Neutrophil (primary cell): ENCODE measurements at regions not wholly inside any gene's neighbourhood (a gene's known extent, or its start where the extent isn't known, plus 50 kb on each side); places are given as distances from the start of the nearest gene placed in this dataset.
"Not testable (repeated sequence)": the region's sequence is repeated elsewhere in the genome, so short reads cannot be mapped to it uniquely, and the experiment has no call there.

Source experiments
- H3K27ac ChIP-seq: fragments of 200-600 bp; sonication (generic); 2 replicates; pipeline ENCODE4 v1.5.1; 2016; ENCODE audit warnings: mild to moderate bottlenecking, moderate library complexity
- H3K27me3 ChIP-seq: fragments of 200-600 bp; sonication (generic); 2 replicates; pipeline ENCODE4 v1.6.0; 2016; ENCODE audit warnings: mild to moderate bottlenecking
- H3K36me3 ChIP-seq: fragments of 200-600 bp; sonication (generic); 2 replicates; pipeline ENCODE4 v1.5.1; 2017
- H3K4me1 ChIP-seq, 2 experiments: fragments of 200-600 bp in 1 of 2; sonication (generic) in 1 of 2; 1 replicate in 1 of 2; 2 replicates in 1 of 2; pipeline versions ENCODE4 v1.5.1 to v1.6.1; 2013 to 2016; ENCODE audit warnings: low read depth in 1 of 2, low read length in 1 of 2, mild to moderate bottlenecking in 1 of 2, moderate library complexity in 1 of 2; ENCODE audit not compliant: control insufficient read depth in 1 of 2, insufficient read depth in 1 of 2
- H3K4me3 ChIP-seq, 2 experiments: fragments of 200-600 bp in 1 of 2; sonication (generic) in 1 of 2; 1 replicate in 1 of 2; 2 replicates in 1 of 2; pipeline ENCODE4 v1.5.1; 2013 to 2016; ENCODE audit warnings: low read depth in 1 of 2, low read length in 1 of 2, mild to moderate bottlenecking in 1 of 2, moderate library complexity in 1 of 2
- H3K9me3 ChIP-seq: fragments of 200-600 bp; sonication (generic); 2 replicates; pipeline ENCODE4 v1.5.1; 2016
- TF ChIP-seq, protein P1 (sequence below): fragments of 200-600 bp; sonication (generic); IDR thresholded peaks from 2 replicates; pipeline ENCODE4 v1.5.1; 2016; ENCODE audit warnings: antibody characterized with exemption

GRCh38 chr9:106500171-106500570 is 362.8 kb upstream of the ZNF462 start:
- no peak overlapping the region for H3K4me3 ChIP-seq
- no peaks in the 10 kb centered on the region for H3K36me3 ChIP-seq
- H3K27ac ChIP-seq: no peak overlapping the region
- H3K27me3 ChIP-seq: no peaks in the 10 kb centered on the region
- no peaks in the 10 kb centered on the region for H3K9me3 ChIP-seq
- H3K4me1 ChIP-seq: no peaks in the 10 kb centered on the region
- TF ChIP-seq, protein P1, sequence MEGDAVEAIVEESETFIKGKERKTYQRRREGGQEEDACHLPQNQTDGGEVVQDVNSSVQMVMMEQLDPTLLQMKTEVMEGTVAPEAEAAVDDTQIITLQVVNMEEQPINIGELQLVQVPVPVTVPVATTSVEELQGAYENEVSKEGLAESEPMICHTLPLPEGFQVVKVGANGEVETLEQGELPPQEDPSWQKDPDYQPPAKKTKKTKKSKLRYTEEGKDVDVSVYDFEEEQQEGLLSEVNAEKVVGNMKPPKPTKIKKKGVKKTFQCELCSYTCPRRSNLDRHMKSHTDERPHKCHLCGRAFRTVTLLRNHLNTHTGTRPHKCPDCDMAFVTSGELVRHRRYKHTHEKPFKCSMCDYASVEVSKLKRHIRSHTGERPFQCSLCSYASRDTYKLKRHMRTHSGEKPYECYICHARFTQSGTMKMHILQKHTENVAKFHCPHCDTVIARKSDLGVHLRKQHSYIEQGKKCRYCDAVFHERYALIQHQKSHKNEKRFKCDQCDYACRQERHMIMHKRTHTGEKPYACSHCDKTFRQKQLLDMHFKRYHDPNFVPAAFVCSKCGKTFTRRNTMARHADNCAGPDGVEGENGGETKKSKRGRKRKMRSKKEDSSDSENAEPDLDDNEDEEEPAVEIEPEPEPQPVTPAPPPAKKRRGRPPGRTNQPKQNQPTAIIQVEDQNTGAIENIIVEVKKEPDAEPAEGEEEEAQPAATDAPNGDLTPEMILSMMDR: no peak

GRCh38 chr9:106501210-106501609 is 361.8 kb upstream of the ZNF462 start:
- not testable (repeated sequence) for H3K4me1 ChIP-seq, H3K4me3 ChIP-seq, H3K27me3 ChIP-seq, H3K27ac ChIP-seq, H3K36me3 ChIP-seq, H3K9me3 ChIP-seq

GRCh38 chr9:106502930-106503329 is 360.0 kb upstream of the ZNF462 start:
- no peaks in the 10 kb centered on the region for H3K4me1 ChIP-seq
- H3K9me3 ChIP-seq: no peaks in the 10 kb centered on the region
- H3K36me3 ChIP-seq: no peaks in the 10 kb centered on the region
- no peaks in the 10 kb centered on the region for H3K27me3 ChIP-seq
- H3K27ac ChIP-seq: no peak overlapping the region
- H3K4me3 ChIP-seq: no peak overlapping the region
- TF ChIP-seq, protein P1: no peak

DNA sequence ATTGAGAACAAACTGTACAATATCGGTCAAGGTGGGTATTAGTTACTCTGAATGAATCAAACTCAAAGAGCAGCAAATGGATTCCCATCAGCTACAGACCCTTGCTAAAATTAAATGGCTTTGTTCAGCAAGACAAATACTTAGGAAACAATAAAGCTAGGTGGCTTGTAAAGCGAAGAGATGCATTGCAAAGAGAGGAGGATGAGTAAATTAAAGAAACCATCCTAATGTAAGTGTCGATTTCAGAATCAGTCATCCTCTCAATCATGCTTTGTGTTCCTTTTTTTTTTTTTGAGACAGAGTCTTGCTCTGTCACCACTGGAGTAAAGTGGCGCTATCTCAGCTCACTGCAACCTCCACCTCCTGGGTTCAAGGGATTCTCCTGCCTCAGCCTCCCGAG is 359.2 kb upstream of the ZNF462 start:
- no peak overlapping the region for H3K4me3 ChIP-seq
- H3K27ac ChIP-seq: no peak overlapping the region
- H3K4me1 ChIP-seq: no peaks in the 10 kb centered on the region
- TF ChIP-seq, protein P1: no peak
- no peaks in the 10 kb centered on the region for H3K27me3 ChIP-seq
- H3K36me3 ChIP-seq: no peaks in the 10 kb centered on the region
- no peaks in the 10 kb centered on the region for H3K9me3 ChIP-seq

DNA sequence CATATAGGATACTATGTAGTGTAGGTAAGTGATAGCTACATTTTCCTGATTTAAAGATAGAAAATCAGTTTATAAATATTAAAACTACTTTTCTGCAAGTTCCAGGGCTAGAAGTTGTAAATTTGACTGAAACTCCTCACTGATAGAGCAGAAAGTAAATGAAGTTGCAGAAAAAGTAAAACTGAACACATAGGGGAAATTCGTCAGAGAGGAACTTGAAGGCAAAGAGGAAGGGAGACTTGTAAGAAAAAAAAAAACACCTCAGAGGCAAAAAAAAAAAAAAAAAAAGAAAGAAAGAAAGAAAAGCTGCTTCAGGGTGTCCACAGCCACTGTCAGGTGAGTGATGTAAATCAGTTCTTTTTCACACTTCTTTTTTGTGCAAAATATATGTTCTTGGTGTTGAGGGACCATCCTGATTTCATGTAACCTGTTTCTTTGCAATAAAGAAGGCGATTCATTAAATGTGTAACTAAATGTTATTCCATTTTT is 336.2 kb upstream of the ZNF462 start:
- TF ChIP-seq, protein P1: no peak
- Histone ChIP-seq H3K27me3 (no peaks in the 10 kb centered on the region), H3K4me1 (no peaks in the 10 kb centered on the region), H3K27ac (no peak overlapping the region), H3K36me3 (no peaks in the 10 kb centered on the region), H3K4me3 (no peak overlapping the region), H3K9me3 (no peaks in the 10 kb centered on the region)

DNA sequence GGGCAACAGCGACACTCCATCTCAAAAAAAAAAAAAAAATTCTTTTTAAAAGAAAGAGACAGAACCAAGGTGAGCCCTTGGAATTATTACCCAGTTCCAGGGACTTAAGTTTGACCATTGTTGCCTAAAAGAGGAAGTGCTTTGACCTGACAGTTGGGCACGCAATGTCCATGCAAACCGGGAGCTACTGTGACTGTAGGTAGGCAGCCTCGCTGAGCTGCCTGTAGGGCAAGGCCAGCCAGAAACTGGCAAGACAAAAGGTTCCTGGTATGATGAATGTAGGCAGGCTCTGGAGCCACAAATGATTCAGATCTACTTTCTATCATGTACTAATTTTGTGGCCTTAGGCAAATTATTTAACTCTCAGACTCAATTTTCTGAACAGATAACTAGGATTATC is 334.8 kb upstream of the ZNF462 start:
- no peak overlapping the region for H3K27ac ChIP-seq
- H3K4me1 ChIP-seq: no peaks in the 10 kb centered on the region
- H3K27me3 ChIP-seq: no peaks in the 10 kb centered on the region
- no peaks in the 10 kb centered on the region for H3K36me3 ChIP-seq
- H3K9me3 ChIP-seq: no peaks in the 10 kb centered on the region
- H3K4me3 ChIP-seq: no peak overlapping the region
- TF ChIP-seq, protein P1: no peak
